ENCODE measurements at regions not wholly inside any gene's neighbourhood (a gene's known extent, or its start where the extent isn't known, plus 50 kb on each side); places are given as distances from the start of the nearest gene placed in this dataset.
"Not testable (repeated sequence)": the region's sequence is repeated elsewhere in the genome, so short reads cannot be mapped to it uniquely, and the experiment has no call there.

- DNase-seq: peak; percentile 27
These were observed 115.4 kb downstream of the LHX2 start for GRCh38 chr9:124126648-124127646.

GRCh38 chr9:124128568-124129166, 117.1 kb downstream of the LHX2 start:
- DNase-seq: no peak

GRCh38 chr9:124130277-124131075, 118.9 kb downstream of the LHX2 start:
- no peak for DNase-seq

GRCh38 chr9:124131518-124131917, 120.0 kb downstream of the LHX2 start:
- DNase-seq: not testable (repeated sequence)

GRCh38 chr9:124132671-124133147, 121.1 kb downstream of the LHX2 start:
- DNase-seq: no peak

DNA sequence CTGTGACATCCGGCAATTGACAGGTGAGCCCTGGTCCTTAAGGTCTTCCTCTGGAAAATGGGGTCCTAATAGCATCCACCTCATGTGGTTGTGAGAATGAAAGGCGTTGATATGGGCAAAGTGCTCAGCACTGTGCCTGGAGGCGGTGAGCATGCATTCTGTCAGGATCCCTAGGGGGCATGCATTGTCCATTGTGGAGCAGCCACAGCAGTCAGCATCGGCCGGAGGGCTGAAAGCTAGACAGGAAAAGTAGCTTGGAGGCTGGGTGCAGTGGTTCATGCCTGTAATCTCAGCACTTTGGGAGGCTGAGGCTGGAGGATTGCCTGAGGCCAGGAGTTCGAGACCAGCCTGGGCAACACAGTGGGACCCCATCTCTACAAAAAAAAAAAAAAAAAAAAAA, 122.2 kb downstream of the LHX2 start:
- DNase-seq: peak; percentile 46

DNA sequence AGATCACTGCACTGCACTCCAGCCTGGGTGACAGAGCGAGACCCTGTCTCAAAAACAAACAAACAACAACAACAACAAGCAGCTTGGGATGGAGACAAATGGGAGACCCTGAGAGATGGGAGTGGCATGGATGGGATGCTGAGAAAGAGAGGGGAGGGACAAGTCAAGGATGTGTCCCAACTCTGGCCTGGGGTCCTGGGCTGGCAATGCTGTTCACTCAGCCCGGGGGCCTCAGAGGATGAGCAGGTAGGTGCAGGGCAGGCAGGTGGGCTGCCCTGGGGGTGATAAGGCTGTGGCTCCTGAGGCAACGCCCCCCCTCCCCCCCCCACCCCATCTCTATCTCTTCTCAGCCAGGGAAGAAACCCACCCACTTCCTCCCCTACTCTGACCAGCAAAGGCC, 123.0 kb downstream of the LHX2 start:
- no peak for DNase-seq

- no peak for DNase-seq
These were observed 121.9 kb upstream of the NEK6 start for GRCh38 chr9:124135813-124136365.

DNA sequence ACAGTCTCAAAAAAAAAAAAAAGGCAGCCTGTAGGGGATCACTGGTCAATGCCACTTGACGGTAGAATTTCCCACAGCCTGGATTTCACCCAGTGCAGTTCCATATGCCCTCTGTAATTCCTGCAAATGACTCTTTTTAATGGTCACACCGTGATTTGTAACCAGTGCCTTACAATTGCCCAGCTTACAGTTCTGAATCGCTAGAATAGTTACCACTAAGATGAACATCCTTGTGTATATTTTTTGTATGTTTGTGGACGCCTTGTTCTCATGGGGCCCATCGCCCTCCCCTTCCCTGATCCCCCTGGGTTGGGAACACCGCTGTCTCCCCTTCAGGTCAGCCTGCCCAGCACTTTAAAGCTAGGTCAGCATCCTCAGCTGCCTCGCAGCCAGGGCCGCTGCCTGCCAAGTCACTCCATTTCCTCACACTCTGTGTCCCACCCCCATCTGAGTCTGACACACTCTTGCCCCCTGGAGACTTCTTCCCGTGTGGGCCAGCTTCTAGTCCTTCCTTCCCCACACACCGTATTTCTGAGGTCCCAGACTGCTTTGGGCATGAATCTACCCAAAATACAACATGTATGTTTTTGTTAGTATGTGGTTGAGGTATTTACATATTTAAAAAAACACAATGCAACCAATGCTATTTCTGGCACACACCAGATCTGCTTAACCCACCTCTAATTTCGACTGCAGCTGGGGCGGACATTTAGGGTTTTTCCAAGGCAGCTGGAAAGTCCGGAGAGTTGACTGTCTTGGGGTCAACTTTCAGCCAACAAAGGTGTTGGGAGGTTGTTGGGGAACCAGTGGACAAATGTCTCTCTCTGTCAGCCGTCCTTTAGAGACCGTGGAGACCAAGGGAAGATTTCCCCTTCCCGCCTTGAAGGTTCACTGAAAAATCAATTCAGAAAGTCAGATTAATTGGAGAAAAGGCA, 120.5 kb upstream of the NEK6 start:
- DNase-seq: no peak

DNA sequence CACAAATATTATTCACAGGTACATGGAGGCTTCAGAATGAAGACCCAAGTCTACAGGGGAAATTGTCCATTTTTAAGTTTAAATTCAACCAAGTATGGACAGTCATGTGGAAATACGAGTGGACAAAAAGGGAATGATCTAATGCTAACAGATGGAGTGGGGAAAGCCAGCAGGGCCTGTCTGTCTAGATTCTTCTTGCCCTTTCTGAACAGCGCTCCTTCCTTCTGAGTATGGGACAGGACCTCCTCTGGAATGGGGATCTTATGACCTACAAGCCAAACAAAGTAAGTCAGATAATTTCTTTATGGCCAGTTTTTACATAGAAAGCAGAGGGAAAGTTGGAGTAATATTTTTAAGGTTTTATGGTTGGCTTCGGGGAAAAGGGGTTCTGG, 119.8 kb upstream of the NEK6 start:
- DNase-seq: no peak

DNA sequence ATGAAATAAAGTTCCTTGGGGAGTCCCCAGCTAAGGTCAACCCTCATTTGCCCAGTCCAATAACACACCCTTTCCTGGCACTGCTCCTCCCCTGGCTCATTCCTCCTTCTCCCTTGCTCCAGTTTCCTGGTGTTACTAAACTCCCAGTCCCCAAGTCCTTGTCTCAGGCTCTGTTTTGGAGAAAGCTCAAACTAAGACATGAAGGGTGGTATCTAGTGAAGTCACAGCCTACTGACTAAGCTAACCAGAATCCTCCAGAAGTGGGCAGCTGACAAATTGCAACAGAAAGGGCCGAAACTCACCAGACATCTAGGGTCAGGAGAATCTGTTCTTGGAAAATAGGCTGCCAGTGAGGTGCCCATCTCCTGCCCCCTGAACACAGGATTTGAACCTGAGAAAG, 118.7 kb upstream of the NEK6 start:
- DNase-seq: peak; percentile 69

DNA sequence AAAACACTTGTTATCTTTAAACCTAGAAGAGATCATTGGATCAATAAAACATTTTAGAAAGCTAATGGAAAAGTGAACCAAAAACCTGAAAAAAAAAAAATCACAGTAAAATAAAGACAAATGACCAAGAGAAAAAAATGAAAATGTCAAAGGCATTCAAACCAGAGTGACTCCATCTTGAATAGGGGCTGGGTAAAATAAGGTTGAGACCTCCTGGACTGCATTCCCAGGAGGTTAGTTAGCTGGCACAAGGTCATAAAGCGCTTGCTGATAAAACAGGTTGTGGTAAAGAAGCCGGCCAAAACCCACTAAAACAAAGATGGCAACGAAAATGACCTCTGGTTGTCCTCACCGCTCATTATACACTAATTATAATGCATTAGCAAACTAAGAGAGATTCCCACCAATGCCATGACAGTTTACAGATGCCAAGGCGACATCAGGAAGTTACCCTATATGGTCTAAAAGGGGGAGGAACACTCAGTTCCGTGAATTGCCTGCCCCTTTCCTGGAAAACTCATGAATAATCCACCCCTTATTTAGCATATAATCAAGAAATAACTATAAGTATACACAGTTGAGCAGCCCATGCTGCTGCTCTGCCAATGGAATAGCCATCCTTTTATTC, 116.7 kb upstream of the NEK6 start:
- no peak for DNase-seq

DNA sequence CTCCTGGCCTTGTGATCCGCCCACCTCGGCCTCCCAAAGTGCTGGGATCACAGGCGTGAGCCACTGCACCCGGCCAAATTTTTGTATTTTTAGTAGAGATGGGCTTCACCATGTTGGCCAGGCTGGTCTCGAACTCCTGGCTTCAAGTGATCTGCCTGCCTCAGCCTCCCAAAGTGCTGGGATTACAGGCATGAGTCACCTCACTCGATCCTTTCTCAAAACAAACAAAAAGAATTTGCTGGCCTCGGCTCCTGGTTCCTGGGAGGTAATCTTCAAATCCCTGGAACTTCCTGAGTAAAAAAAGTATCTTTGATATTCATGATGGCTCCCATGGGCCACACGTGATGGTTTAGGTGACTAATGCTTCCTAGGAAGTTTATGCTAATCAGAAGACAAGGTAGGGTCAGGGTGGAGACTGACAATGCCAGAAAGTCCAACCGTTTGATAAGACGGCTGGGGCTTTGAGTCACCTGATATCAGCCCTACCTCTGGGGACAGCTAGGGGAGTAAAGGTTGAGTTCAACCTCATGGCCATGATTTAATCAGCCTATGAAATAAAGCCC, 113.1 kb upstream of the NEK6 start:
- DNase-seq: peak; percentile 82

- peak; percentile 65 for DNase-seq
These were observed 111.7 kb upstream of the NEK6 start for GRCh38 chr9:124146031-124146561.

DNA sequence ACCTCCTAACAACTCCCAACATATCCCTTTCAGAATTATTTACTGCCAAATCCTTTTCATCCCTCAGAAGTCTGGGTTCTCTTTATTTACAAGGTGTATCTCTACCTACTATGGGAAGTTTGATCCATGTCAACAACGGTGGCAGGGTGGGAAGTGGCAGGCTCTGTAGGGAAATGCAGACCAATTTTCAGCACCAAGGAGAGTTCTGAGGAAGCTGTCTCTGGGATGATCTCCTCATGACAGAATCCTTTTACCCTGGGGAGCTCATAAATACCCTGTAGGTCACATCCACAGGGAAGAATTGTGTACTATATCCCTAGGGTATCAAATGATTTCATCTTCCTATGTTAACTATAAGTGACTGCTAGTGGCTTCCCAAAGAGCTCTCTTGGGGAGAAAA, 107.8 kb upstream of the NEK6 start:
- peak; percentile 30 for DNase-seq

- no peak for DNase-seq
These were observed 93.9 kb upstream of the NEK6 start for GRCh38 chr9:124163760-124164255.

GRCh38 chr9:124164811-124165210, 92.9 kb upstream of the NEK6 start:
- DNase-seq: no peak

DNA sequence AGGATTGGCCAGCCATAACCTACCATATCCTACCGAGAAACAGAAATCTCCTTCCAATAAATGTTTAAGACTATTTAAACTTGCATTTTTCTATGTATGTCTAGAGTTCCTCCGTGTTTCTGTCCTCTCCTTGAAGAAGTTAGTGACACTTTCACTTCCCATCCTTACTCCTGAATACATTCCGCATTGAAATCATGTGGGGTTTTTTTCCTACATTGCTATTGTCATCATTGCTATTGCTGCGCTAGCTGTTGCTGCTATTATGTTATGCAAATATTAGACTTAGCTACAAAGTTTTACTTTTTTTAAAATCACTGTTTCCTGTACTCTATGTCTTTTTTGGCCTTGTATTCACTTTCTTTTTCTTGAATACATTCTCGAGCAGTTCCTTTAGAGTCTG, 83.3 kb upstream of the NEK6 start:
- DNase-seq: no peak

- not testable (repeated sequence) for DNase-seq
These were observed 80.2 kb upstream of the NEK6 start for GRCh38 chr9:124177522-124177921.

Measured in HCEC 1CT (cell line).